PC-3 (cell line): ENCODE measurements at regions not wholly inside any gene's neighbourhood (a gene's known extent, or its start where the extent isn't known, plus 50 kb on each side); places are given as distances from the start of the nearest gene placed in this dataset.
A peak's percentile ranks its signal among the peaks of the same experiment; 100 is the strongest.

Experiments used
- ATAC-seq: fragments of 200-7000 bp; cut with Tn5 transposase; 2 replicates; pipeline ENCODE4 v1.9.1; 2020; ENCODE audit warnings: mild to moderate bottlenecking, moderate library complexity
- BruUV-seq: library from RNA; stranded (reverse); fragments of 400-500 nt; replicated peaks from 2 replicates; lab custom pipeline; 2021; lab: Mats Ljungman, UMichigan
- CTCF ChIA-PET: fragments of 300-600 bp; sonication (Branson Sonifier 250); formaldehyde crosslinking; loops from one replicate; lab custom pipeline; 2022; ENCODE audit warnings: antibody characterized with exemption; lab: Charles Lee
- POLR2A ChIA-PET: fragments of 300-600 bp; sonication (Branson Sonifier 250); formaldehyde crosslinking; loops from one replicate; lab custom pipeline; 2022; ENCODE audit warnings: antibody characterized with exemption; ENCODE audit not compliant: unreplicated experiment; lab: Charles Lee
- DNase-seq: peaks from one replicate; pipeline ENCODE4 v3.0.0-alpha.2; 2015
- H2AFZ ChIP-seq: fragments of 300-600 bp; sonication (generic); 2 replicates; pipeline ENCODE4 v1.6.0; 2016; ENCODE audit warnings: antibody characterized with exemption, low read length
- H3F3A ChIP-seq: fragments of 300-600 bp; sonication (generic); one replicate; pipeline ENCODE4 v1.6.0; 2017; ENCODE audit warnings: antibody characterized with exemption, low read length, control low read depth, mild to moderate bottlenecking; ENCODE audit not compliant: unreplicated experiment
- H3K27ac ChIP-seq: fragments of 300-600 bp; sonication (generic); 2 replicates; pipeline ENCODE4 v1.5.1; 2016; ENCODE audit warnings: mild to moderate bottlenecking, low read length
- H3K27me3 ChIP-seq: fragments of 300-600 bp; sonication (generic); 2 replicates; pipeline ENCODE4 v1.6.1; 2016; ENCODE audit warnings: low read length, mixed read lengths
- H3K36me3 ChIP-seq: fragments of 300-600 bp; sonication (generic); 2 replicates; pipeline ENCODE4 v1.6.1; 2016; ENCODE audit warnings: low read depth, mixed run types, low read length, mixed read lengths
- H3K4me1 ChIP-seq: fragments of 300-600 bp; sonication (generic); 2 replicates; pipeline ENCODE4 v1.5.1; 2016; ENCODE audit warnings: low read length; ENCODE audit not compliant: insufficient read depth
- H3K4me2 ChIP-seq: fragments of 300-600 bp; sonication (generic); 2 replicates; pipeline ENCODE4 v1.6.0; 2016; ENCODE audit warnings: low read length
- H3K4me3 ChIP-seq: fragments of 300-600 bp; sonication (generic); 2 replicates; pipeline ENCODE4 v1.5.1; 2016; ENCODE audit warnings: mild to moderate bottlenecking, low read length, mixed read lengths
- H3K79me2 ChIP-seq: fragments of 300-600 bp; sonication (generic); 2 replicates; pipeline ENCODE4 v1.6.1; 2017; ENCODE audit warnings: low read length, mixed read lengths
- H3K9ac ChIP-seq: fragments of 300-600 bp; sonication (generic); 2 replicates; pipeline ENCODE4 v1.6.0; 2016; ENCODE audit warnings: mild to moderate bottlenecking, low read length
- H3K9me2 ChIP-seq: fragments of 300-600 bp; sonication (generic); replicated peaks from 2 replicates; pipeline ENCODE4 v1.6.1; 2016; ENCODE audit warnings: mixed run types, low read length, mixed read lengths
- H3K9me3 ChIP-seq: fragments of 300-600 bp; sonication (generic); 2 replicates; pipeline ENCODE4 v1.6.1; 2016; ENCODE audit warnings: low read length, mixed read lengths
- H4K20me1 ChIP-seq: fragments of 300-600 bp; sonication (generic); 2 replicates; pipeline ENCODE4 v1.6.1; 2016; ENCODE audit warnings: low read length, mixed read lengths
- CTCF ChIP-seq: fragments of 300-600 bp; sonication (generic); conservative IDR thresholded peaks from 2 replicates; pipeline ENCODE4 v1.5.1; 2017; ENCODE audit warnings: antibody characterized with exemption, low read depth, mild to moderate bottlenecking, low read length
- EZH2 ChIP-seq: fragments of 300-600 bp; sonication (generic); IDR thresholded peaks from one replicate; pipeline ENCODE4 v1.6.1; 2017; ENCODE audit warnings: antibody characterized with exemption, mild to moderate bottlenecking, low read length; ENCODE audit not compliant: unreplicated experiment
- EZH2phosphoT487 ChIP-seq: fragments of 300-600 bp; sonication (generic); IDR thresholded peaks from 2 replicates; pipeline ENCODE4 v1.6.1; 2018; ENCODE audit warnings: mild to moderate bottlenecking, antibody characterized with exemption, low read length, borderline replicate concordance
- intact Hi-C: fragments of 100-400 bp; cut with micrococcal nuclease; formaldehyde crosslinking; loops from 2 replicates; pipeline ENCODE4 v1.9.0; 2023

DNA sequence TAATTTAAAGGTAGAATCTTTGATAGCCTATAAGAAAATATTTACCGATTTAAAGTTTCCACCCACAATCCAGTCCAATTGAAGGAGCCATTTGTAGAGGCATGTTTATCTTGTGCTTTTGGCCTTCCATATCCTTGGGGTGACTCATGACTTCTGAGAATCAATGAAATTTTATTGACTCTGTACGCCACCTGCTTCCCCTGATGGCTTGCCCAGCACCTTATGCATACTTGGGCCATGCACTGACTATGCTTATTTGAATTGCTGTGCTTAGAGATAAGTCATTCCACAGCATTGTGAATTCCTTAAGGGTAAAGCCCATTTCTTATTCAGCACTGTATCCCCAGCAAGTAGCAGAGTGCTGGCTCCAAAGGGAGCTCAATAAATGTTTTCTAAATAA, 954.8 kb upstream of the SEL1L start:
- no peaks in the 10 kb centered on the region for H3K4me1 ChIP-seq
- no peak overlapping the region for H3K27ac ChIP-seq
- POLR2A ChIA-PET: no interaction called here
- intact Hi-C loops: no loop called here
- ATAC-seq (no peak), DNase-seq (peak; percentile 15)
- no peak for TF ChIP-seq EZH2phosphoT487
- no peak for TF ChIP-seq CTCF
- TF ChIP-seq EZH2: no peak
- H3K4me2 ChIP-seq: no peak overlapping the region
- no peaks in the 10 kb centered on the region for H3K9me2 ChIP-seq
- no peaks in the 10 kb centered on the region for H3F3A ChIP-seq
- H3K9ac ChIP-seq: no peak overlapping the region
- no TSS peak for BruUV-seq
- H4K20me1 ChIP-seq: no peaks in the 10 kb centered on the region
- peaks cover 16% of the 10 kb centered on the region; the same call in 1 of the 2 replicates for H3K9me3 ChIP-seq
- no peak overlapping the region for H3K4me3 ChIP-seq
- no peak overlapping the region for H2AFZ ChIP-seq
- no peaks in the 10 kb centered on the region for H3K27me3 ChIP-seq
- H3K36me3 ChIP-seq: no peaks in the 10 kb centered on the region
- CTCF ChIA-PET: no interaction called here
- no peaks in the 10 kb centered on the region for H3K79me2 ChIP-seq

DNA sequence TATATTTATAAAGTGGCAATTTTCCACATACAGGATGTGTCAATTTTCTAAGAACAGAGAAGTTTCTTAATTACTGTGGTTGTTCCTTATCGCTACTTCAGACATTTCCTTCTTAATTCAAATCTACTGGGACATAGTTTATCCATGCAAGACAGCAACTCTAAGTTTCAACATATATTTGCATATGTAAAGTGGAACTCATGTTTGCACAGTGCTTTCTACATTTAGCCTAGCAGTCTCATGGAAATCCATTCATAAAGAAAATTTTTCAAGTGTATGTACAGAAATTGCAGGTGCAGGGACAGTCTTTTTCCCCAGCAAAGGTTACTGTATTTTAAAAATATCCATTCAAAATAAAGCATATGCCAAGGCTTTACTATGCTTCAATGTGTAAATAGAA, 956.7 kb upstream of the SEL1L start:
- Histone ChIP-seq H3F3A (no peaks in the 10 kb centered on the region), H4K20me1 (no peaks in the 10 kb centered on the region), H3K9ac (no peak overlapping the region), H3K27ac (no peak overlapping the region), H3K9me3 (peaks cover 17% of the 10 kb centered on the region; the same call in 1 of the 2 replicates), H3K9me2 (no peaks in the 10 kb centered on the region), H3K4me3 (no peak overlapping the region), H3K27me3 (no peaks in the 10 kb centered on the region), H3K36me3 (no peaks in the 10 kb centered on the region), H3K4me2 (no peak overlapping the region), H3K4me1 (no peaks in the 10 kb centered on the region), H3K79me2 (no peaks in the 10 kb centered on the region), H2AFZ (no peak overlapping the region)
- intact Hi-C loops: no loop called here
- CTCF ChIA-PET: no interaction called here
- BruUV-seq: no TSS peak
- DNase-seq: no peak
- POLR2A ChIA-PET: interaction anchor here (0.6 kb wide), 1 partner anchor 869 kb away, joined by 5 read pairs; no protein-coding TSS in a partner anchor
- no peak for ATAC-seq
- no peak for TF ChIP-seq EZH2
- no peak for TF ChIP-seq CTCF
- no peak for TF ChIP-seq EZH2phosphoT487

DNA sequence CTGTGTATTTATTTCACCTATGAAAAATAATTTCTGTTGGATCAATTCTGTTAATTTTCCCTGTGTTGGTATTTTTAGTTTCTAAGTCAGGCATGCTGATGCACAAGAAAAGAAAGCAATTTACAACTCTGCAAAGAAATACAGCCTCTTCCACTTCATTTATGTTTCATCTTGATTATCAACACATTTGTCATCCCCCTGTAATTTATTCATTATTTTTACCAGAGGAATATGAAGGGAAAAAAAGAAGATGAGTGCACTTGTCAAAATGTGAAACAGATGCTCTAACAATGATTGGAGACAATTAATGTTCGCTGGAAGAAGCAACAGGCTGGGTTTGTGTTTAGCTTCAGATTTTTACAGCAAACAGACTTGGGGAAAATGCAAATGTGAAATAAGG, 958.5 kb upstream of the SEL1L start:
- Histone ChIP-seq H3K4me3 (no peak overlapping the region), H3K4me2 (no peak overlapping the region), H3K36me3 (no peaks in the 10 kb centered on the region), H3F3A (no peaks in the 10 kb centered on the region), H3K9me3 (peaks cover 23% of the 10 kb centered on the region; the same call in 1 of the 2 replicates), H3K9me2 (no peaks in the 10 kb centered on the region), H3K27ac (no peak overlapping the region), H3K9ac (no peak overlapping the region), H3K79me2 (no peaks in the 10 kb centered on the region), H3K27me3 (no peaks in the 10 kb centered on the region), H2AFZ (no peak overlapping the region), H3K4me1 (no peaks in the 10 kb centered on the region), H4K20me1 (no peaks in the 10 kb centered on the region)
- ATAC-seq: no peak
- ChIA-PET POLR2A (no interaction called here), CTCF (no interaction called here)
- TF ChIP-seq EZH2 (no peak), EZH2phosphoT487 (no peak), CTCF (no peak)
- no TSS peak for BruUV-seq
- intact Hi-C loops: no loop called here
- DNase-seq: no peak
